Fibroblast of peridontal ligament (primary cell): ENCODE measurements at regions not wholly inside any gene's neighbourhood (a gene's known extent, or its start where the extent isn't known, plus 50 kb on each side); places are given as distances from the start of the nearest gene placed in this dataset.

Experiments
- DNase-seq: peaks from one replicate; pipeline ENCODE4 v3.0.0-alpha.2; 2010; ENCODE audit errors: extremely low read depth

- no peak for DNase-seq
Observed at GRCh38 chr6:88383183-88383582, 217.0 kb upstream of the CNR1 start.

- no peak for DNase-seq
Observed at GRCh38 chr6:88381289-88381642, 215.1 kb upstream of the CNR1 start.

DNA sequence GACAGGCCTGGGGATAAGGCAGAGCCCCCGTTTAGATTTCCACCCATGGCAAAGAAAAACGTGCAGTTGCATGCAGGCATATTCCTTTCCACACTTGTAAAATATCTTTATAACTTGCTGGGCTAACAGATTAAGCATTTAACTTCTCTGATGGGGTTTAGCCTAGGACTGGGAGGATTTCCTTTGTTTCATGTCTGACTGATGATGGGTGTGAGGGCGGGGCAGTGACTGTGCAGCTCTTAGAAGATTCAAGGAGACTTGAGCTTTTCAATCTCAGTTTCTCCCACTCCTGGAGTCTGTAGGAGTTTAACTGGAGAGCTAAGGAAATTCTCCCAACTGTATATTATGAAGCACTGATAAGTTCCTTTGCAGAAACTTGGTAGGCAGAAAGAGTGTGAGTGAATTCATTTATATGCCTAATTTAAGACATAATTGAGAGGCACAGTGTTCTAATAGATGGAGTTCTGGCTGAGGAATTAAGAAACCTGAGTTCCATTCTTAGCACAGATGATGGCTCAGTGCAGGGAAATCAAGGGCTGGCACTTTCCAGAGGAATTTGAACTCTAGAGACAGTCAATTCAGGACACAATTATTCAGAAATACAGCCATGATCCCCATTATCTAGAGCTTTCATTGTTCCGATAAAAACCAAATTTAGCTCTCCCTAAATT, 214.6 kb upstream of the CNR1 start:
- DNase-seq = no peak

DNA sequence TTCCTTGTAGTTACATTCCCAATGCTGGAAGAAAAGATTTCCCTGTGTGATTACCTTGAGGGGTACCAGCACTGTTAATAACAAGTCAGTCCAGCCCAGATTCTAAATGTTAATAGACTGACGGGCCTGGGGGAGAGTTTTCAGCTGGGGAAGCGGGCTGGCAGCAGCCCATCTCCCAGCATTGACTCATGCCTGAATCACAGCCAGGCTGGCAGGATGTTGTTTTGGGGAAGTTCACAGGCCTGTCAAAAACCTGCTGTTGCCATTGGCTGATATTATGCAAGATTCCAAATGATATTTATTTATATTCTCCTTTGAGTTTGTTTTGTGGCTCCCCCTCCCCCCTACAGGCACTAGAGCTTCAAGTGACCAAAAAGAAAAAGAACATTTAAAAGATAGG, 213.9 kb upstream of the CNR1 start:
- DNase-seq = no peak

- no peak for DNase-seq
Observed at GRCh38 chr6:88378639-88379038, 212.5 kb upstream of the CNR1 start.

DNA sequence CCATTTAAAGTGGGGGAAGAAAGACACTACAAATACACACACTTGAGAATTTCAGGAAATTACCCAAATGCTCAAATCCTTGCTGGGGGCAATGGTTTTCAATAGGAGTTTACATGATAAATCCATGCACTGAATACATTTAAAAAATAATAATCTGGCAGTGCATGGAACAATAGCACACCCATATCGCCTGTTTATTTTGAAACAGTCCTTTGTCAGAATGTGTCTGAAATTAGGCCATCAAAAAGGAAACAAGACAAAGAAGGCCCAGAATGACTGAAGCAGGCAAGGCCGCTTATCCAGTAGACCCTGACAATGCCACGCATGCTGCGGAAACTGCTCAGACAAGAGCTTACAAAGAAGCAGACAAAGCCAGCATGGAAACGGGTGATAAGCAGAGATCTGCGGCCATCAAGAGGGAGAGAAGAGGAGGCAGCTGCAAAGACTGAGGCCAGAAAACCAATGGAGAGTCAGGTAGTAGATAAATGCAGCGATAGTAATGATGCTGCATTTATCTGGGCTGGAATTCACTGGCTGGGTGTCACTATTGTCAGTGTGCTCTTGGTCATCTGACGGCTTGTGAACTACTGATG, 211.9 kb upstream of the CNR1 start:
- no peak for DNase-seq

GRCh38 chr6:88376768-88377387, 210.7 kb upstream of the CNR1 start:
- no peak for DNase-seq

DNA sequence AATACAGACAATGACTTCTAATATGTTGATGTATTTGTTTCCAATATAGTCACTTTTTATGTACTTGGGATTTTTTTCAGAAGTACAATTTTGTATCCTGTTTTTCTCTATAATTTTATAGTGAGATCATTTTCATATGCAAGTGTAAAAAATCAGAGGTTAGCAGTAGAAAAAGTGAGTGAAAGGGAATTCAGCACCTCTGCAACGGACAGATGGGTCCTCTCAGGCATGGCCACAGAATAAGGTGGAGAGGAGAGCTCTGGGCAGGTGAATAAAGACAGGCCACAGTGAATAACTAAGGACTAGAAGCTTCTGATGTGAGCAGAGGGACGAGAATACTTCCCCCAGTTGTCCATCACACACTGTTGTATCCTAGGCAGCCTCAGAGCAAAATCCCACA, 210.1 kb upstream of the CNR1 start:
- no peak for DNase-seq

DNA sequence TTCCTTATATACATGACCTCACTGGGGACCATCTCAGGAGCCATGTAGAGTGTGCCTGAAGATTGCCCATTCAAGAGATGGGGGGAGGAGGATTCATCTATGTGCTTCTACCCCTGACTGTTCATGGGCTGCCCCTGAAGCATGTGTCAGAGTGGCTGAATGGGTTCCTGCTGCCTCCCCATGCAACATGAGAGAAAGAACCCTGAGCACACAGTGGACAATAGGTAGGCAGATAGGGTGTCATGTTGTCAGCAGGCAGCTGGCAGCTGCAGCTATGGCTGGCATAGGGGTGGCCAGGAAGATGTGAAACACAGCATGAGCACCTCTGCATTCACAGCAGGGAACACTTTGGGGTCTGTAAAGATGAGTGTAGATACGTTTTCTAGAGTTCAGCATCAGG, 208.4 kb upstream of the CNR1 start:
- DNase-seq = no peak

DNA sequence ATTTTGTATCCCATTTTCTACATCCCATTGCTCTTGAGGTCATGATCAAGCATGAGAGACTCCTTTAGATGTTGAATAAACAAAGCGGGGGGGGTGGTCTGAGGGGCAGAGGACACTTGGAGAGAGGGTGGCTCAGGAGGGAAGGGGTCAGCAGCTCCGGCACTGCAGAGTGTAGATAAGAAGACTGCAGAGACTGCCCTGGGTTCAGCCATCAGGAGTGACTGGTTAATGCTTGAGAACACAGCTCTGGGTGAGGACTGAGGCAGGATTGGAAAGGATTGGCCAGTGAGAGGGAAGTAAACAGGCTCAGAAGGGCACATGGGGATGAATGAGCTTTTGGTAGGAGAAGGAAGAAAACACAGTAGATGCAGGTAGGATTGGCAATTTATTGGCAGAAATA, 205.3 kb upstream of the CNR1 start:
- no peak for DNase-seq

- no peak for DNase-seq
Observed at GRCh38 chr6:88370127-88370710, 204.1 kb upstream of the CNR1 start.

DNA sequence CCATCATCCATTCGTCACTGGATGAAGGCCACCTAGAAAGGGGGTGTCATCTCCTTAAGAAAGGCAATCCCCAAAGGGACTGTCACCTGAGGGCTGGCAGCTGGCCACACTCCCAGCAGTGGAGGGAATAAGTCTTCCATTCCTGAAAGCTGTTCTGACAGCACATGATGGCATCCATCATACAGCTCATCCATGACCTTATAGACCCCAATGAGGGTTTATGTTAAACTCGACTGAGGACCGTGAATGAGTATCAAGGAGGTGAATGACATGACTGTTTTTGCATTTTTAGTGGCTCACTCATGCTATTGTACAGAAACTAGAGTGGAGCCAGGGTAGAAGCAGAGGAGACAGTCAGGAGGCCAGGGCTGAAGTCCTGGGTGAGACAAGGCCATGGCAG, 203.1 kb upstream of the CNR1 start:
- no peak for DNase-seq

- DNase-seq = no peak
Observed at GRCh38 chr6:88368071-88368787, 202.1 kb upstream of the CNR1 start.

GRCh38 chr6:88367248-88367647, 201.1 kb upstream of the CNR1 start:
- no peak for DNase-seq

- DNase-seq = no peak
Observed at GRCh38 chr6:88366672-88367071, 200.5 kb upstream of the CNR1 start.

GRCh38 chr6:88365656-88366055, 199.5 kb upstream of the CNR1 start:
- no peak for DNase-seq

GRCh38 chr6:88365230-88365629, 199.1 kb upstream of the CNR1 start:
- DNase-seq = no peak

DNA sequence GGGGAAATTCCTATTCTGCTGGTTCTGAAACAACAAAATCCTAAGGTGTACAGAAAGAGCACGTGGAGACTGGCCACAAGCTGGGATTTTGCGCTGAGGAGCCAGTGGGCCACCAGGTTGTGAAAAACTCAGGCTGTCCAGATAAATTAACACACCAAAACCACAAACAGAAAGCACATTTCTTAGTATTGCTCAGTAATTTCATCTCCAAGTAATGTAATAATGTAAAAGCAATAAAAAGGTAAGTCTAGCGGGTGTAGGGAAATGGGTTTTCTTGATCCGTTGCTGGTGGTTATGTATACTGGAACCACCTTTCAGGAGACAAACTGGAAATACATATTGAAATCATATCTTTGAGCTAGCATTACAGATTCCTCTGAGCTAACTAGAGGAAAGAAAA, 195.6 kb upstream of the CNR1 start:
- DNase-seq = no peak

- no peak for DNase-seq
Observed at GRCh38 chr6:88361298-88361697, 195.2 kb upstream of the CNR1 start.

DNA sequence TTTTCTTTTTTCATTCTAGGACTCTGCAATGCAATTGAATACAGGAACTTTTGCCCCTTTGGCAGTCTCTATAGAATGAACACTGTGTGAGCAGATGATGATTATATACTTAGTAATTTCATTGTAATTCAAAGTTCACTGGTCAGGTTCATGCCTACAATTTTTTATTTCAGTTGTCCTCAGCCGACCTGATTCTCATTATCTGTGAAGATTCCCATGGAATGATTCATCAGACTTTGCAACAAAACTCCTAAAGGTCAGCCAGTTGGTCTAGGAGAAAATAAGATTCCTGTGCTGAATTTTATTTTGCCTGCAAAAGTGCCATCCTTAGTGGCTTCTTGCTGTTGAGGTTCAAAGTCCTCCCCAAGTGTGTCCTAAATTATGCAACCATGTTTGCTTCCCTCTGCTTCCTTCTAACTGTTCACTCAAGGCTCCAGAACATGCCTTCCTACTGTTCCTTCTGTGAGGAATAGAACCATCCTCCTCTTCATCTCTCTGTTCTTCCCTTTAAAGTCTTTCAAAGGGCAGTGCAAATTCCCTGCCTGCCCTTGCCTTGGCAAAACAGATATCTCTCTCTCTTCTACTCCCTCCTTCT, 194.2 kb upstream of the CNR1 start:
- no peak for DNase-seq

- no peak for DNase-seq
Observed at GRCh38 chr6:88359530-88360202, 193.5 kb upstream of the CNR1 start.

GRCh38 chr6:88358846-88359245, 192.7 kb upstream of the CNR1 start:
- no peak for DNase-seq
